RCC 7860 (cell line): ENCODE measurements at regions not wholly inside any gene's neighbourhood (a gene's known extent, or its start where the extent isn't known, plus 50 kb on each side); places are given as distances from the start of the nearest gene placed in this dataset.
A peak's percentile ranks its signal among the peaks of the same experiment; 100 is the strongest.

ENCODE experiments used
- DNase-seq: peaks from one replicate; pipeline ENCODE4 v3.0.0-alpha.2; 2015; ENCODE audit warnings: low spot score
- FAIRE-seq: peaks from 2 replicates; lab custom pipeline; 2012; peaks lifted over from hg19 to GRCh38; lab: Jason Lieb, UNC

DNA sequence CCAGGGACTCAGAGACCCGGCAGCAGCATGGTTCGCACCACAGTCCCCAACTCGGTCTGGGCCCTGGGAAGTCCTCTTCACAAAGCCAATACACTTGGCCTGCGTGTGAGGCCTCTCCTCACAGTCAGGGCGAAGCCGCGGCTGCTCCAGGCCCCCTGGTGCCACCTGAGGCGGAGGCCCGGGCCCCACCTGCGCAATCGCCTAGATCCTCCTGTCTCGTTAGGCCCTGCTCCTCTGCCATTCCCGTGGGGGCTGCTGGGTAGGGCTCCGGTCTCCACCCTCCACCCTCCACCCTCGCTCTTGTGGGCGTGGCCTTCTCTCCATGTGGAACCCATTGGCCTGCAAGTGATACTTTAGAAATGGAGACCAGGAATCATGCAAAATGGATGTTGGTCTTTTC, 553.3 kb downstream of the INHBA start:
- no peak for DNase-seq
- no peak for FAIRE-seq

- peak; percentile 26 for FAIRE-seq
- peak; percentile 78 for DNase-seq
These were observed 554.4 kb downstream of the INHBA start for GRCh38 chr7:41148521-41148951.

GRCh38 chr7:41147606-41148485, 555.0 kb downstream of the INHBA start:
- no peak for DNase-seq

GRCh38 chr7:41146429-41146828, 556.5 kb downstream of the INHBA start:
- FAIRE-seq = no peak
- DNase-seq = no peak

More at GRCh38 chr7:41147606-41148485, 555.0 kb downstream of the INHBA start:
- FAIRE-seq = no peak

DNA sequence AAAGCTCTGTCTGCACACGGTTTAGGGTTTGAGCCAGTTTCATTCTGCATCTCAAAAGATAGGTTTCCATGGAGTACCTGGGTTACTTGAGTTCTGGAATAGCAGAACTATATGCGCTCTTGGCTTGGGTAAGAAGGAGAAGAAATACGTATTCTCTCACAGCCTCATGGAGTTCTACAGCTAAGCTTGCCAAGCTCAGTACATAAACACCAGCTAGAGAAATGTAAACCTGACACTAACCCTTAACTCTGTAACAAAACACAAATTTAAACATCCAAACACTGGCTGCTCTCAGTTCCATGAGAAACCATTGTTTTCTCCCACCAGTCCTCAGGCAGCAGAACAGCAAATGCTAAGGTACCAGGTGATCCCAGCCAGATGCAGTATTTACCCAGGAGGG, 557.2 kb downstream of the INHBA start:
- FAIRE-seq (no peak), DNase-seq (no peak)

GRCh38 chr7:41142904-41143473, 559.9 kb downstream of the INHBA start:
- DNase-seq (no peak), FAIRE-seq (no peak)

DNA sequence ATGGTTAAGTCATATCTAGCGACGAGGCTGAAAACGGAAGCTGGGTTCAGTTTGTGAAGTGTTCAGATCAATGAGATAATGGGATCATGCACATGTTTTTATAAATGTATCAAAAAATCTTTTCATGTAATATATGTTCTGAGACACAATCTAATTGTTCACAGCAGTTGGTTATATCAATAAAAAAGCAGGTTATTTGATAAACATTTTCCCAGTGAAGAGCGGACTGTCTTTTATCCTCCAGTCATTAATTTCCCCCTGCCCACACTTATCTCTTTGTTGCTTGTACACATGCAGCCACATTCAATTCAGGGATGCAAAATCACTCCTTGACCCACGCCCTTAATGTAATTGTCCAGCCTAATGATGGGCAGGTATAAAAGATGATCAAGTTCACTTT, 563.1 kb downstream of the INHBA start:
- FAIRE-seq (no peak), DNase-seq (no peak)

DNA sequence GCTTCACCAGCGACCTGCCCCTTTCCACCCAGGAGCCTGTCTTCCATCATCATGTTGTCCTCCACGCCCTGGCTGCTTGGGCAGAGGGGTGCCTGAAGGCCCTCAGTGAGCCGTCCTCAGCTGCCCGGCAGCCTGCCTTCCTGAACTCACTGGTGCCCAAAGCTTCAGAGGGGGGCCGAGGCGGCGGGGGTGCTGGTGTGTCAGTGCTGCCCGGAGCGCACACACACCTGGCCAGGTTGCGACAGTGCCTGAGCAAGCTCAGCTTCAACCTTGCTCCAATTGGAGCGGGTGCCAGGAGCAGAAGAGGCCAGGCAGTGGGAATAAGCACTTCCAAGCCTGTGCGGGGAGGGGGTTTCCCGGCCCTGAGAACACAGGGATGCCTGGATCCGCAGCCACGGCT, 566.3 kb downstream of the INHBA start:
- FAIRE-seq (no peak), DNase-seq (no peak)

GRCh38 chr7:41135511-41135910, 567.4 kb downstream of the INHBA start:
- DNase-seq = no peak
- no peak for FAIRE-seq

GRCh38 chr7:41134300-41135255, 568.3 kb downstream of the INHBA start:
- FAIRE-seq (peak; percentile 56), DNase-seq (peak; percentile 60)

- DNase-seq (no peak), FAIRE-seq (no peak)
These were observed 569.1 kb downstream of the INHBA start for GRCh38 chr7:41133690-41134299.

DNA sequence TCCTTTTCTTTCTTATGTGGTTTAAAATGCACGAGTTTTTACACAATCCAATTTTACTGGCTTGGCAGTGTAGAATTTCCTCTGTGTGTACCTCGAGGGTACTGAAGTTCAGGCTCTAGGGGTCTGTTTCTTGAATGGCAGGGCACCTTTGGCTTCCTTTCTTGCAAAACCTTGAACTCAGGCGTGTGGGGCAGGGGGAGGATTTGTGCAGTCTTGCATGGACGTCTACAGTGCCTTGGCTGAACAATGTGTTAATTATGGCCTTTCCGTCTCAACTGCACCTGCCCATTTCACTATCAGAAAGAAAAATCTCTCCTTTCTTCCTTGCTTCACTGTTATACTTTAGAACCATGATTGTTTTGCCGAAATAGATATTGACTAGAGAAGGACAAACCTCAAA, 570.9 kb downstream of the INHBA start:
- DNase-seq (no peak), FAIRE-seq (no peak)

GRCh38 chr7:41130561-41131236, 572.2 kb downstream of the INHBA start:
- DNase-seq (no peak), FAIRE-seq (no peak)

DNA sequence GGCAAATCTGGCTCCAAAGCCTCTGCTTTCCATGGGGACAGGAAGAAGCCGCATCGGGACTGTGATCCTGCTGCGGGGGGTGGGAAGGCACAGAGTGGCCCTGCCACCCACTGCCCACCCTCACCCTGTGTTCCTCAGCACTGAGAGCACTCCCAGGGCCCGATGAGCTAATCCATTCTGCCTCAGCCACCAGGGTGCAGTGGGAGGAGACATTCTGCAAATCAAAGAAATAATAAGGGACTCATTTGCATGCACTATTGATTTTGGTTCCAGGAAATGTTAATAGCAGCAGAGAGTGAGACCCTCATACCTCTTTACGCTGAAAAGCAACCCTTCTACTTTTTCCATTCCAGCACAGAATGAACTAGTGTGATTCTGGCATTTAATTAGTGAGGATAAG, 572.8 kb downstream of the INHBA start:
- no peak for DNase-seq
- FAIRE-seq = no peak

- DNase-seq (no peak), FAIRE-seq (no peak)
These were observed 577.5 kb downstream of the INHBA start for GRCh38 chr7:41125343-41125742.

- DNase-seq (no peak), FAIRE-seq (no peak)
These were observed 580.5 kb downstream of the INHBA start for GRCh38 chr7:41122256-41122987.

GRCh38 chr7:41121228-41121627, 581.7 kb downstream of the INHBA start:
- no peak for FAIRE-seq
- DNase-seq = no peak

DNA sequence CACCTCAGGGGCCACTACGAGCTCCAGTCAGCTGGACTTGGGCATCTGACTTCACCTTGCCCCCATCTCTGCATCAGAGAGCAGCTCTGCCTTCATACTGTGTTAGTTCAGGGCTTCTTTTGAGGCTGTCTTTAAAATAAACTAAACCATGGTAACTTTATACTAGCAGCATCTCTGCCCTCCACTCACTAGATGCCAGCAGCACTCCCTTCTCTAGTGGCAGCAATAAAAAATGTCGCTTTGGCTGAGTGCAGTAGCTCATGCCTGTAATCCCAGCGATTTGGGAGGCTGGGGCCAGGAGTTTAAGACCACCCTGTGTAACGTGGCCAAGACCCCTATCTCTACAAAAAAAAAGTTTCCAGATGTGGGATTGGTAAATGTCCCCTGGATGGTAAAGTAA, 584.4 kb downstream of the INHBA start:
- DNase-seq (no peak), FAIRE-seq (no peak)

DNA sequence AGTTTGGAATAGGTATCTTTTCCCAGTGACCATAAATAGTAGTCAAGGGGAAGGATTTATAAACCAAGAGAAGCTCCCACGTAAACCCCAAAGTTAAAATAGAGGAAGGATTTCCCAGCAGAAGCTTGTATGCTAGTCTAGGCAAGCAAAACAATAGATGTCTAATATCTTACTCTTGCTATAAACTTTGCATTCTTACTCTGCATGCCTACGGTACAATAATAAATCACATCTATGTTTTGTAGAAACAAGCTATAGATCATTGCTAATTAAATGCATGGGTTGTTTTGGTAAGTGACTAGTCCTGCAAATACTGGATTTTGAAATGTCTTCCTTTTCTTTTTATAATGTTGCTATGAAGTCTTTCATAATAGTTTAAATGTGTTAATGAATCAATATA, 585.5 kb downstream of the INHBA start:
- DNase-seq = no peak
- FAIRE-seq = no peak

DNA sequence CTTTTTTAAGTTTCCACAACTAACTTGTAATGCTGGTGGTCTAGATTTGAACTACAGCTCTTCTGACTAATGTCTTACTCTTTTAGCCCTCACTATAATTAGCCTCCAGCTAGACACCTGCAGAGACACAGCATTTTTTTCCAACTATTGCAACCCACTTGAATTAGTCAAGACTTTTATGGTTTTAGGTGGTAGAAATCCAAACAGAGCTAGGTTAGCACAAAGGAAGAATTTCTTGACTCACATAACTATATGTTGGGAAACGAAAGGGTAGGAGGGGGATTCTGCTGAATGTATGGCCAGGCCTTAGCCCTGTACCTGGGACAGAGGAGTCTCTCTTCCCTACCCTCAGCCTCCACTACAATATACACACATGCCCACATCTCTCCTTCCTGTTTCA, 586.1 kb downstream of the INHBA start:
- no peak for FAIRE-seq
- no peak for DNase-seq
